Astrocyte (in vitro differentiated cells and primary cell): ENCODE measurements at regions not wholly inside any gene's neighbourhood (a gene's known extent, or its start where the extent isn't known, plus 50 kb on each side); places are given as distances from the start of the nearest gene placed in this dataset.

Experiments
- EZH2 ChIP-seq: IDR thresholded peaks from 2 replicates; pipeline ENCODE4 v1.6.1; 2012; ENCODE audit warnings: mild to moderate bottlenecking, low read length, inconsistent platforms; ENCODE audit not compliant: insufficient read depth
- TF ChIP-seq, protein P1 (sequence below): IDR thresholded peaks from 2 replicates; pipeline ENCODE4 v1.5.1; 2011; ENCODE audit warnings: low read depth, mild to moderate bottlenecking, inconsistent platforms, low read length, moderate library complexity; ENCODE audit not compliant: insufficient read depth

DNA sequence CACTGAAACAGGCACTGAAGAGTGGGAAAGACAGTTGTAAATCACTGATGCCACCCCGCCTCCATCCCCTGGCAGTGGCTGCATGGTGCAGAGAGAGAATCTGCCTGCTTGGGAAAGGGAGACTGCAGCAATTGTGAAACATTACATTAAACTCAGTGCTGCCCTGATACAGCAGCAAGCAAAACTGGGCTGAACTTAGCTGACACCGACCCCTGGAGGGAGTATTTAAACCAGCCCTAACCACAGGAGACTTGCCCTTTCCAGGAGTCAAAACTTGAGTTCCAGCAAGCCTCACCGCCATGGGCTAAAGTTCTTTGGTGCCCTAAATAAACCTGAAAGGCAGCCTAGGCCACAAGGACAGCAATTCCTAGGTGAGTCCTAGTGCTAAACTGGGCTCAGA is 109.4 kb upstream of the PLPP4 start:
- TF ChIP-seq, protein P1, sequence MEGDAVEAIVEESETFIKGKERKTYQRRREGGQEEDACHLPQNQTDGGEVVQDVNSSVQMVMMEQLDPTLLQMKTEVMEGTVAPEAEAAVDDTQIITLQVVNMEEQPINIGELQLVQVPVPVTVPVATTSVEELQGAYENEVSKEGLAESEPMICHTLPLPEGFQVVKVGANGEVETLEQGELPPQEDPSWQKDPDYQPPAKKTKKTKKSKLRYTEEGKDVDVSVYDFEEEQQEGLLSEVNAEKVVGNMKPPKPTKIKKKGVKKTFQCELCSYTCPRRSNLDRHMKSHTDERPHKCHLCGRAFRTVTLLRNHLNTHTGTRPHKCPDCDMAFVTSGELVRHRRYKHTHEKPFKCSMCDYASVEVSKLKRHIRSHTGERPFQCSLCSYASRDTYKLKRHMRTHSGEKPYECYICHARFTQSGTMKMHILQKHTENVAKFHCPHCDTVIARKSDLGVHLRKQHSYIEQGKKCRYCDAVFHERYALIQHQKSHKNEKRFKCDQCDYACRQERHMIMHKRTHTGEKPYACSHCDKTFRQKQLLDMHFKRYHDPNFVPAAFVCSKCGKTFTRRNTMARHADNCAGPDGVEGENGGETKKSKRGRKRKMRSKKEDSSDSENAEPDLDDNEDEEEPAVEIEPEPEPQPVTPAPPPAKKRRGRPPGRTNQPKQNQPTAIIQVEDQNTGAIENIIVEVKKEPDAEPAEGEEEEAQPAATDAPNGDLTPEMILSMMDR: no peak
- no peak for TF ChIP-seq EZH2
